ENCODE measurements at regions not wholly inside any gene's neighbourhood (a gene's known extent, or its start where the extent isn't known, plus 50 kb on each side); places are given as distances from the start of the nearest gene placed in this dataset.
A peak's percentile ranks its signal among the peaks of the same experiment; 100 is the strongest.
"Not testable (repeated sequence)": the region's sequence is repeated elsewhere in the genome, so short reads cannot be mapped to it uniquely, and the experiment has no call there.

DNA sequence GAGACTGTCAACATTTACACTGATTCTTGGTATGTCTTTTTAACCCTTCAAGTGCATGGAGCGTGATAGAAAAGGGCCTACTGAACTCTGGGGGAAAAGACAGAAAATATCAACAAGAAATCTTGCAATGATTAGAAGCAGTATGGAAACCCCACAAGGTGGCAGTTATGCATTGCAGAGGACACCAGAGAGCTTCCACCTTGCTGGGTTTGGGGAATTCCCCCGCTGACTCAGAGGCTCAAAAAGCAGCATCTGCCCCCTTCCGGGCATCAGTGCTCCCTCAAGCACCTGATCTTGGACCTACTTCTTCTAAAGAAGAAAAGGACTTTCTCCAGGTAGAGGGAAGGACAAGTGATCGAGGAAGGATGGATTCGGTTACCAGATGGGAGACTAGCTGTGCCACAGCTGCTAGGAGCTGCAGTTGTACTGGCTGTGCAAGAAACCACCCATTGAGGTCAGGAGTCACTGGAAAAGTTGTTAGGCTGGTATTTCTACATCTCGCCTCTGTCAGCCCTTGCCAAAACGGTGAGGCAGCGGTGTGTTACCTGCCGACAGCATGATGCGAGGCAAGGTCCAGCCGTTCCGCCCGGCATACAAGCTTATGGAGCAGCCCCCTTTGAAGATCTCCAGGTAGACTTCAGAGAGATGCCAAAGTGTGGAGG lies 102.8 kb upstream of the OSBPL11 start:
- not testable (repeated sequence) for DNase-seq

DNA sequence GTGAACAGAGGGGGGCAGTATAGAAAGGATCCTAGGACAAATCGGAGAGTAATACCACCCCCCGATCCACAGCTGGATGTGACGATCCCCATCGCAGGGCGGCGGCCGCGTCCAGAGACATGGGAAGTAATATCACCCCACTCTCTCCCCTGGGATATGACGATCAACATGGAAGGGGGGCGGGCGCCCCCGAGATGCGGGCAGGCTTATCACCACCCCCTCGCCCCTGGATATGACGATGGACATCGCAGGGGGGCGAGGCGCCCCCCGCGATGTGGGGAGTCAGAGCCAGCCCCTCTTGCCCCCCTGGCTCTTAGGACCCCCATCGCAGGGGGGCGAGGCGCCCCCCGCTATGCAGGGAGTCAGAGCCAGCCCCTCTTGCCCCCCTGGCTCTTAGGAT lies 120.4 kb upstream of the OSBPL11 start:
- no peak for DNase-seq

- DNase-seq: not testable (repeated sequence)
These were observed 136.9 kb upstream of the OSBPL11 start for GRCh38 chr3:125732151-125732550.

DNA sequence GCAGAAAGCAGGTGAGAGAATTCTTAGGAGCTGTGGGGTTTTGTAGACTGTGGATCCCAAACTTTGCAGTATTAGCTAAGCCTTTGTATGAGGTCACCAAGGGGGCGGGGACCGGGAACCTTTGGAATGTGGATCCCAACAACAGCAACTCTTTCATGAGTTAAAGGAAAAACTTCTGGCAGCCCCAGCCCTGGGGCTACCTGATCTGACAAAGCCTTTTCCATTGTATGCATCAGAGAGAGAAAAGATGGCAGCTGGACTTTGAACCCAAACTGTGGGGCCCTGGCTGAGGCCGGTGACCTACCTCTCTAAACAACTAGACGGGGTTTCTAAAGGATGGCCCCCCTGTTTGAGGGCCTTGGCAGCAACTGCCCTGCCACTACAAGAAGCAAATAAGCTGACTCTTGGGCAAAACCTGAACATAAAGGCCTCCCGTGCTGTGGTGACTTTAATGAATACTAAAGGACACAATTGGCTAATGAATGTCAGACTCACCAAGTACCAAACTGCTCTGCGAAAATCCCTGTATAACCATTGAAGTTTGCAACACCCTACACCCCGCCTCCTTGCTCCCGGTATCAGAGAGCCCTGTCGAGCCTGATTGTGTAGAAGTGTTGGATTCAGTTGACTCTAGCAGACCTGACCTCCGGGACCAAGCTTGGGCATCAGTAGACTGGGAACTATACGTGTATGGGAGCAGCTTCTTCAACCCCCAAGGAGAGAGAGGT lies 146.9 kb upstream of the OSBPL11 start:
- DNase-seq: peak; percentile 66

DNA sequence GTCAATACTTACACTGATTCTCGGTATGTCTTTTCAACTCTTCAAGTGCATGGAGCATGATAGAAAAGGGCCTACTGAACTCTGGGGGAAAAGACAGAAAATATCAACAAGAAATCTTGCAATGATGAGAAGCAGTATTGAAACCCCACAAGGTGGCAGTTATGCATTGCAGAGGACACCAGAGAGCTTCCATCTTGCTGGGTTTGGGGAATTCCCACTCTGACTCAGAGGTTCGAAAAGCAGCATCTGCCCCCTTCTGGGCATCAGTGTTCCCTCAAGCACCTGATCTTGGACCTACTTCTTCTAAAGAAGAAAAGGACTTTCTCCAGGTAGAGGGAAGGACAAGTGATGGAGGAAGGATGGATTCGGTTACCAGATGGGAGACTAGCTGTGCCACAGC lies 147.5 kb upstream of the OSBPL11 start:
- DNase-seq: not testable (repeated sequence)

DNA sequence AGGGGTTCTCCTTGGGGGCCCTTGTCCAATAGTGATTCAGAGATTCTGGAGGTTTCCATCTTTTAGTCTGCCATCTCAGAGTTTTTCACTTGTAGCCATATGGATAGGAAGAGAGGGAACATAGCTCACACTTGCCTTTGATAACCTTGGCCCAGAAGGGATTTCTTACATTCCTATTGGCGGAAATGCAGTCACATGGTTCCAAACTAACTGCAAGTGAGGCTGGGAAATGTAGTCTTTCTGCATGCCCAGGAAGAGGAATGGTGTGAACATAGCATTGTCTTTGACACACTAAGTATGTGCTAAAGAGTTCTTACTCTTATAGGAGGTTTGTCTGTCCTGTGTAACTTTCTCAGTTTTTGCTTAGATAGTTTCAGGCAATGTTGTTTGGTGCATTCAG lies 161.8 kb upstream of the OSBPL11 start:
- not testable (repeated sequence) for DNase-seq

- DNase-seq: not testable (repeated sequence)
These were observed 163.4 kb upstream of the OSBPL11 start for GRCh38 chr3:125758641-125759130.

GRCh38 chr3:125762601-125763000 lies 167.3 kb upstream of the OSBPL11 start:
- not testable (repeated sequence) for DNase-seq

GRCh38 chr3:125766285-125766826 lies 171.1 kb upstream of the OSBPL11 start:
- peak; percentile 73 for DNase-seq

GRCh38 chr3:125766931-125767330 lies 171.6 kb upstream of the OSBPL11 start:
- not testable (repeated sequence) for DNase-seq

GRCh38 chr3:125767641-125768040 lies 172.3 kb upstream of the OSBPL11 start:
- no peak for DNase-seq

DNA sequence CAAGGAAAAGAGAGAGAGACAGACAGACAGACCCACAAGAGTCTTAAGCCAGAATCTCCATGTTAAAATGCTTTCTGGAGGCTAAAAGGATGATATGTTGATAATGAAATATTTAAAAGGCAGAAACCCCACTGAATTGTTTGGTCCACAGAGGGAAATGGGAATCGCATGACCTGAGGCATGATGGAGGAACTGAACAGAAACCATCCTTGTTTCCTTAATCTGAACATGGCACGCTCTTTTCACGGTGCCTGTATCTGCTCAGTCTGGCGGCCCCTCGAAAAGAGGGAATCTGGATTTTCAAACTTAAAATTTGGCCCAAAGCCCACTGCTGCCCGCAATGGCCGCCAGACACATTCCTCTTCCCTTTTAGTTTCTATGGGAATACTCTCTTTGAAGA lies 173.5 kb upstream of the OSBPL11 start:
- DNase-seq: not testable (repeated sequence)

DNA sequence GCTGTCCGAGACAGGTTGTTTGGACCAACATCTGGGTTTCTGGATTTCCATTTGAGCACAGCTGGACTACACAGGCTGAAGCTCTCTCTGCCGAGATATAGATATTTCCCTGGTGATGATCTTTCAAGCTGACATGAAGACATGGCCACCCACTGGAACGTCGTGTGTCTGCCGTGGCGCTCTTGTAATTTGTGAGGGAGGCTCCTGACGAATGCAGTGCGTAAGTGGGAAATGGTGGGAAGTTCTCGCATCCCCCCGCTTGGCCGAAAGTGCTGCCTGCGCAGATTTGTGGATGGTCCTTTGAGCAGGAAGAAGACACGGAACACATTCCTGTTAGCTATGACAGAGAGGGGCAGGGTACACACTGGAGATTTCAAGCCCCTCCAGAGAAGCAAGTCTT lies 176.2 kb upstream of the OSBPL11 start:
- DNase-seq: not testable (repeated sequence)

DNA sequence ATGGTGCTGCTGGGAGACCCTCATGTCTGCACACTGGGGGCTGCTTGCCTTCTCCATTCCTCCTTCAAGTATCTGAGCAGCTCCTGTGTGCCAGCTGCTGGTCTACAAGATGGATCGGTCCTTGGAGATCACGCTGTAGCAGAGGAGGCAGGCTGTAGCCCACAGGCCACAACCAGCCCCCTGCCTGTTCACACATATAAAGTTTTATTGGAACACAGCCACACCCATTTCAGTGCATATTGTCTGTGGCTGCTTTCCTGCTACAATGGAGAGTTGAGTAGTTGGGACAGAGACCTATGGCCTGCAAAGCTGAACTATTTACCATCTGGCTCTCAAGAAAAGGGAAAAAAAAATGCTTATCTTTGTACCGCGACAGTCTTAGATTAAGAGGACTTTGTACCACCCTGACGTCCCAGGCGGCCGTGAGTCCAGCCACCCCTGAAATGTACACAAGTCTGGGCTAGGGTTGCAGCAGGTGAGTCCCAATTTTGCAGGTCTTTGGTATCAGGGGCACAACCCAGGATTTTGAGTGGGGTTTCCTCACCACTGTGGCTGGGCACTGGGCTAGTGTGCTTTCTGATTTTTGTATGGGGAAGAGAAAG lies 179.2 kb upstream of the OSBPL11 start:
- not testable (repeated sequence) for DNase-seq

GRCh38 chr3:125775106-125775505 lies 179.8 kb upstream of the OSBPL11 start:
- not testable (repeated sequence) for DNase-seq

DNA sequence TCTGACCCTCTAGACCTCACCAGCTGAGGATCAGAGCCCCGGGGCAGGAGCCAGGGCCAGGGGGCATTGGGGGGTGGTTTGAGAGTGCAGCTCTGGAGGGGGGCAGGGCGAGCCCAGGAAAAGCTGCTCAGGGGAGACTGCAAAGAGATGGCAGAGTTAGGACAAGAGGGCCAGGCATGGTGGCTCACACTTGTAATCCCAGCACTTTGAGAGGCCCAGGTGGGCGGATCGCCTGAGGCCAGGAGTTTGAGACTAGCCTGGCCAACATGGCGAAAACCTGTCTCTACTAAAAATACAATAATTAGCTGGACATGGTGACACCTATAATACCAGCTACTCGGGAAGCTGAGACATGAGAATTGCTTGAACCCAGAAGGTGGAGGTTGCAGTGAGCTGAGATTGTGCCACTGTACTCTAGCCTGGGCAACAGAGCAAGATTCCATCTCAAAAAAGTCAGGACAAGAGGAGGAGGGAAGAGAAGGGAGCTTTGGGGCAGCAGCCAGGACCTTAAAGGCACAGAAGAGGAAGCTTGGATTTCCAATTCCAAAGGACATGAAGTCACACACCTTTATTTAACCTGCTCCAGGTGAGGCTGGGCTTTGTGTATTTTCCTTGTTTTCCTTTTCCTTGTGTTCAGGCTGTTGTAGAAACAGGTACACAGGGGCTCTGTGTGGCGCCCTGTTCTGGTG lies 180.5 kb upstream of the OSBPL11 start:
- not testable (repeated sequence) for DNase-seq

- DNase-seq: not testable (repeated sequence)
These were observed 184.0 kb upstream of the OSBPL11 start for GRCh38 chr3:125779276-125779675.

- DNase-seq: not testable (repeated sequence)
These were observed 184.6 kb upstream of the OSBPL11 start for GRCh38 chr3:125779918-125780317.

GRCh38 chr3:125781678-125782077 lies 186.4 kb upstream of the OSBPL11 start:
- not testable (repeated sequence) for DNase-seq

DNA sequence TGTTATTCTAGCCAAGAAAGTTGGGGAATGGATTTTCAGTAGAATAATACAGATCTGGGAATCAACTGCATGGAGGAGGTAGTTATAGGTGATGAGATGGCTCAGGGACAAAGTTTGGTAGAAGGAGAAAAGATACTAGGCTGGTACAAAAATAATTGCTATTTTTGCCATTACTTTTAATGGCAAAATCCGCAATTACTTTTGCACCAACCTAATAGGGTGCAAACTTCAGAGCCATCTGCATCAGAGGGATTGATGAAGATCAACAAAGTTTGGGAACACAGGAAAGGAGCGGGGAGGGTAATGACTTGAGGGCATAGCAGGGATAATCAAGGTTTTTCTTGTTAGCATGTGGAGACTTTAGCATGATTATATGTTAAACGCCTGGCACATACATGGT lies 178.7 kb upstream of the ROPN1B start:
- not testable (repeated sequence) for DNase-seq

GRCh38 chr3:125791021-125791420 lies 178.0 kb upstream of the ROPN1B start:
- not testable (repeated sequence) for DNase-seq

DNA sequence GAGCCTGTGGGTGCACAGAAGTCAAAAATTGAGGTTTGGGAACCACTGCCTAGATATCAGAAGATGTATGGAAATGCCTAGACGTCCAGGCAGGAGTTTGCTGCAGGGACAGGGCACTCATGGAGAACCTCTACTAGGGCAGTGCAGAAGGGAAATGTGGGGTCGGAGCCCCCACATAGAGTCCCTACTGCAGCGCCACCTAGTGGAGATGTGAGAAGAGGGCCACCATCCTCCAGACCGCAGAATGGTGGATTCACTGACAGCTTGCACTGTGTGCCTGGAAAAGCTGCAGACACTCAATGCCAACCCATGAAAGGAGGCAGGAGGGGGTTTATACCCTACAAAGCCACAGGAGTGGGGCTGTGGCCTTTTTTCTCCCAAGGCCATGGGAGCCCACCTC lies 159.0 kb upstream of the ROPN1B start:
- DNase-seq: not testable (repeated sequence)

DNA sequence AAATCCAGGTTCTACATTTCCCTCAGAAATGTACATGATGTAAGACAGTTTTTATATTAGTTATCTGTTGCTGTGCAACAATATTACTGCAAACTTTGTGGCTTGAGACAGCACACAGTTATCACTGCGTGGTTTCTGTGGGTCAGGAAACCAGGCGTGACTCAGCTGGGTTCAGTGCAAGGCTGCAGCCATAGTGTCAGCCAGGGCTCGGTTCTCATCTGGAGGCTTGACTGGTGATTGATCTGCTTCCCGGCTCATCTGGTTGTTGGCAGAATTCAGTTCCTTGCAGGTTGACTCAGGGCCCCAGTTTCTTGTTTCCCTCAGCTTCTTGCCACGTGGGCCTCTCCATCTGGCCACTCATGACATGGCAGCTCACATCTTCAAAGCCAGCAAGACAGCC lies 146.8 kb upstream of the ROPN1B start:
- DNase-seq: not testable (repeated sequence)

All from islet precursor cell (in vitro differentiated cells).